K562 (cell line): ENCODE measurements at regions not wholly inside any gene's neighbourhood (a gene's known extent, or its start where the extent isn't known, plus 50 kb on each side); places are given as distances from the start of the nearest gene placed in this dataset.

Experiments
- CTCF ChIP-seq, 3 experiments: IDR thresholded peaks in 2 of 3; conservative IDR thresholded peaks in 1 of 3; 2 replicates each; pipeline ENCODE4 v1.5.1; 2011 to 2012; ENCODE audit warnings: low read length in 3 of 3, mild to moderate bottlenecking in 3 of 3, control low read depth in 2 of 3, improper control_type of control experiment in 1 of 3, inconsistent platforms in 1 of 3, low read depth in 1 of 3, mixed read lengths in 1 of 3, moderate library complexity in 1 of 3; ENCODE audit not compliant: insufficient read depth in 2 of 3
- RNF219 ChIP-seq: fragments of 250-450 bp; sonication (Bioruptor Pico); IDR thresholded peaks from 2 replicates; pipeline ENCODE4 v1.5.0; 2022; ENCODE audit warnings: mild to moderate bottlenecking
- ZNF639 ChIP-seq, 2 experiments: fragments of 200-800 bp in 1 of 2; sonication (Bioruptor generic) in 1 of 2; sonication (generic) in 1 of 2; formaldehyde crosslinking in 1 of 2; IDR thresholded peaks in 1 of 2; conservative IDR thresholded peaks in 1 of 2; 2 replicates each; pipeline versions ENCODE4 v1.5.0 to v1.6.1; 2016 to 2020; ENCODE audit warnings: missing compliant biosample characterization in 1 of 2, missing genetic modification characterization in 1 of 2, missing genetic modification reagents in 1 of 2

- TF ChIP-seq ZNF639 (CRISPR knock-in tag; conservative IDR thresholded peaks at IDR 0.05 in 1 of 2, IDR thresholded peaks at IDR 0.05 in 1 of 2): no peak
- TF ChIP-seq CTCF (IDR thresholded peaks at IDR 0.05 in 2 of 3, conservative IDR thresholded peaks at IDR 0.05 in 1 of 3; ENCODE audit: insufficient read depth in 2 of 3, low read depth in 1 of 3, low read length in 3 of 3): no peak
- TF ChIP-seq RNF219: no peak
Measured at GRCh38 chr6:169918954-169919549, 167.6 kb downstream of the ERMARD start.
